Lung (tissue), 11 donors: ENCODE measurements at regions not wholly inside any gene's neighbourhood (a gene's known extent, or its start where the extent isn't known, plus 50 kb on each side); places are given as distances from the start of the nearest gene placed in this dataset.

ENCODE experiments used
- ATAC-seq: fragments of 200-7000 bp; cut with Tn5 transposase; one replicate; pipeline ENCODE4 v1.9.1; 2020; ENCODE audit warnings: moderate number of reproducible peaks; ENCODE audit not compliant: insufficient read depth, low FRiP score
- DNase-seq, 3 donors: peaks; one replicate each; pipeline ENCODE4 v3.0.0-alpha.2; 2013 to 2017
- H3K27ac ChIP-seq, 2 donors: one replicate each; pipeline ENCODE4 v1.5.1; 2013; ENCODE audit warnings: mild to moderate bottlenecking in 2 of 2, moderate library complexity in 2 of 2, control low read depth in 1 of 2, inconsistent platforms in 1 of 2, low read depth in 1 of 2, low read length in 1 of 2
- H3K27me3 ChIP-seq, 3 donors: one replicate each; pipeline ENCODE4 v1.5.1; 2013; ENCODE audit warnings: low read length in 2 of 3; ENCODE audit not compliant: control insufficient read depth in 3 of 3, insufficient read depth in 3 of 3
- H3K36me3 ChIP-seq, 4 donors: one replicate each; pipeline ENCODE4 v1.5.1; 2013; ENCODE audit warnings: low read length in 4 of 4, mild to moderate bottlenecking in 1 of 4, moderate library complexity in 1 of 4; ENCODE audit not compliant: control insufficient read depth in 4 of 4, insufficient read depth in 4 of 4
- H3K4me1 ChIP-seq, 5 donors: one replicate each; pipeline ENCODE4 v1.5.1; 2013; ENCODE audit warnings: low read length in 5 of 5, mild to moderate bottlenecking in 2 of 5, moderate library complexity in 1 of 5; ENCODE audit not compliant: control insufficient read depth in 5 of 5, insufficient read depth in 5 of 5
- H3K4me3 ChIP-seq: one replicate; pipeline ENCODE4 v1.5.1; 2013; ENCODE audit warnings: mild to moderate bottlenecking, control low read depth, moderate library complexity
- H3K9ac ChIP-seq, 2 donors: one replicate each; pipeline ENCODE4 v1.5.1; 2013; ENCODE audit warnings: low read length in 2 of 2, control low read depth in 1 of 2; ENCODE audit not compliant: insufficient read depth in 1 of 2
- H3K9me3 ChIP-seq, 4 donors: one replicate each; pipeline ENCODE4 v1.5.1; 2013; ENCODE audit warnings: low read length in 3 of 4, mild to moderate bottlenecking in 1 of 4, moderate library complexity in 1 of 4; ENCODE audit not compliant: control insufficient read depth in 4 of 4, insufficient read depth in 3 of 4
- WGBS, 2 donors: extraction: QIAGEN DNeasy Blood & Tissue Kit; methylation state at CpG; one replicate each; pipeline ENCODE4 v1.1.7; 2013; 5-methylcytosine and 5-hydroxymethylcytosine counted together
- TF ChIP-seq, protein P1 (sequence below): IDR thresholded peaks from 2 replicates; pipeline ENCODE4 v1.5.1; 2012; ENCODE audit warnings: mild to moderate bottlenecking; ENCODE audit errors: control extremely low read depth, extremely low read depth
- donor health status: control.
- donor health status: control.
- donor health status: Bipolar disorder and iron deficiency.
- donor health status: healthy.
- donor health status: DM: yes; HTN: yes; CAD: no.

GRCh38 chr3:56940321-56940720 lies 120.1 kb upstream of the SPATA12 start:
- DNase-seq (no peak), ATAC-seq (no peak)
- H3K9ac ChIP-seq = no peak overlapping the region
- H3K27me3 ChIP-seq = no peaks in the 10 kb centered on the region
- no peak overlapping the region for H3K27ac ChIP-seq
- peaks cover 0 to 4% (median 0%) of the 10 kb centered on the region in 4 donors for H3K9me3 ChIP-seq
- WGBS, 2 donors = 71 to 84% methylated on average over 4 of the region's 4 CpGs
- peaks cover 0 to 9% (median 0%) of the 10 kb centered on the region in 5 donors for H3K4me1 ChIP-seq
- no peaks in the 10 kb centered on the region for H3K36me3 ChIP-seq
- TF ChIP-seq, protein P1, sequence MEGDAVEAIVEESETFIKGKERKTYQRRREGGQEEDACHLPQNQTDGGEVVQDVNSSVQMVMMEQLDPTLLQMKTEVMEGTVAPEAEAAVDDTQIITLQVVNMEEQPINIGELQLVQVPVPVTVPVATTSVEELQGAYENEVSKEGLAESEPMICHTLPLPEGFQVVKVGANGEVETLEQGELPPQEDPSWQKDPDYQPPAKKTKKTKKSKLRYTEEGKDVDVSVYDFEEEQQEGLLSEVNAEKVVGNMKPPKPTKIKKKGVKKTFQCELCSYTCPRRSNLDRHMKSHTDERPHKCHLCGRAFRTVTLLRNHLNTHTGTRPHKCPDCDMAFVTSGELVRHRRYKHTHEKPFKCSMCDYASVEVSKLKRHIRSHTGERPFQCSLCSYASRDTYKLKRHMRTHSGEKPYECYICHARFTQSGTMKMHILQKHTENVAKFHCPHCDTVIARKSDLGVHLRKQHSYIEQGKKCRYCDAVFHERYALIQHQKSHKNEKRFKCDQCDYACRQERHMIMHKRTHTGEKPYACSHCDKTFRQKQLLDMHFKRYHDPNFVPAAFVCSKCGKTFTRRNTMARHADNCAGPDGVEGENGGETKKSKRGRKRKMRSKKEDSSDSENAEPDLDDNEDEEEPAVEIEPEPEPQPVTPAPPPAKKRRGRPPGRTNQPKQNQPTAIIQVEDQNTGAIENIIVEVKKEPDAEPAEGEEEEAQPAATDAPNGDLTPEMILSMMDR = no peak
- H3K4me3 ChIP-seq = no peak overlapping the region

- H3K27me3 ChIP-seq = no peaks in the 10 kb centered on the region
- 63 to 100% methylated on average over 1 of the region's 1 CpG for WGBS, 2 donors
- no peak for ATAC-seq
- H3K9ac ChIP-seq = no peak overlapping the region
- TF ChIP-seq, protein P1 = no peak
- peaks cover 0 to 9% (median 0%) of the 10 kb centered on the region in 5 donors for H3K4me1 ChIP-seq
- peaks cover 0 to 2% (median 0%) of the 10 kb centered on the region in 4 donors for H3K9me3 ChIP-seq
- H3K4me3 ChIP-seq = no peak overlapping the region
- H3K27ac ChIP-seq = no peak overlapping the region
- no peaks in the 10 kb centered on the region for H3K36me3 ChIP-seq
- no peak for DNase-seq
Observed at GRCh38 chr3:56939834-56940233, 120.6 kb upstream of the SPATA12 start.

- Histone ChIP-seq H3K9me3 (peaks cover 0 to 2% (median 0%) of the 10 kb centered on the region in 4 donors), H3K4me3 (no peak overlapping the region), H3K4me1 (peaks cover 0 to 9% (median 0%) of the 10 kb centered on the region in 5 donors), H3K36me3 (no peaks in the 10 kb centered on the region), H3K9ac (no peak overlapping the region), H3K27ac (peak overlapping the region in 1 of 2 donors; percentile 13), H3K27me3 (no peaks in the 10 kb centered on the region)
- ATAC-seq = no peak
- WGBS, 2 donors = 95 to 96% methylated on average over 8 of the region's 8 CpGs
- DNase-seq = no peak
- TF ChIP-seq, protein P1 = no peak
Observed at GRCh38 chr3:56938530-56938929, 121.9 kb upstream of the SPATA12 start.

GRCh38 chr3:56937580-56937979 lies 122.9 kb upstream of the SPATA12 start:
- Histone ChIP-seq H3K4me3 (no peak overlapping the region), H3K27me3 (no peaks in the 10 kb centered on the region), H3K27ac (no peak overlapping the region), H3K4me1 (peaks cover 0 to 9% (median 0%) of the 10 kb centered on the region in 5 donors), H3K9me3 (peaks cover 0 to 2% (median 0%) of the 10 kb centered on the region in 4 donors), H3K36me3 (no peaks in the 10 kb centered on the region), H3K9ac (no peak overlapping the region)
- TF ChIP-seq, protein P1 = no peak
- DNase-seq = no peak
- ATAC-seq = no peak
